ENCODE measurements at regions not wholly inside any gene's neighbourhood (a gene's known extent, or its start where the extent isn't known, plus 50 kb on each side); places are given as distances from the start of the nearest gene placed in this dataset.

DNA sequence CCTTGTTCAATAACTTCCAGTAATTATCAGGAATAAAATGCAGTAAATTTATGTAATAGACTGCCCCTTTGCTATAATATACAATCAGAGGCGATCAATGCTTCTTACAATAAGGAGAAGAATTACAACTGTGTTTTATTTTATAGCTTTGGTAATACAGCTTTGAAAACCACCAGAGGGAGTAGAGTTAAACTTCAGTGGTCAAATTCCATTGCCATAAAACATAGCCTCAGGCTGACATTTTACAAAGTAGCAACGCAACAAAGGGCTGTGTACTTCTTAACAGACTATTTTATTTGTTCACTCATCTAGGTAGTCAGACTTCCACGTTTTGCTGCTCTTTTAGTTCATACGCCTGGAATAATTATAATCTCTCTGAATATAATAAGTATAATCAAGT lies 58.5 kb downstream of the TEX13C start:
- CTCF ChIA-PET: no interaction called here
- no peak for DNase-seq (ENCODE audit: low read depth)
- no peaks in the 10 kb centered on the region for H3K36me3 ChIP-seq (ENCODE audit: control insufficient read depth, insufficient read depth, low read length)
- POLR2A ChIA-PET: no interaction called here
- no peaks in the 10 kb centered on the region for H3K27me3 ChIP-seq (ENCODE audit: control insufficient read depth, insufficient read depth, low read length)
- H3K4me3 ChIP-seq (ENCODE audit: low read depth, low read length): no peak overlapping the region
- TF ChIP-seq, protein P1, sequence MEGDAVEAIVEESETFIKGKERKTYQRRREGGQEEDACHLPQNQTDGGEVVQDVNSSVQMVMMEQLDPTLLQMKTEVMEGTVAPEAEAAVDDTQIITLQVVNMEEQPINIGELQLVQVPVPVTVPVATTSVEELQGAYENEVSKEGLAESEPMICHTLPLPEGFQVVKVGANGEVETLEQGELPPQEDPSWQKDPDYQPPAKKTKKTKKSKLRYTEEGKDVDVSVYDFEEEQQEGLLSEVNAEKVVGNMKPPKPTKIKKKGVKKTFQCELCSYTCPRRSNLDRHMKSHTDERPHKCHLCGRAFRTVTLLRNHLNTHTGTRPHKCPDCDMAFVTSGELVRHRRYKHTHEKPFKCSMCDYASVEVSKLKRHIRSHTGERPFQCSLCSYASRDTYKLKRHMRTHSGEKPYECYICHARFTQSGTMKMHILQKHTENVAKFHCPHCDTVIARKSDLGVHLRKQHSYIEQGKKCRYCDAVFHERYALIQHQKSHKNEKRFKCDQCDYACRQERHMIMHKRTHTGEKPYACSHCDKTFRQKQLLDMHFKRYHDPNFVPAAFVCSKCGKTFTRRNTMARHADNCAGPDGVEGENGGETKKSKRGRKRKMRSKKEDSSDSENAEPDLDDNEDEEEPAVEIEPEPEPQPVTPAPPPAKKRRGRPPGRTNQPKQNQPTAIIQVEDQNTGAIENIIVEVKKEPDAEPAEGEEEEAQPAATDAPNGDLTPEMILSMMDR (IDR thresholded peaks at IDR 0.05; ENCODE audit: insufficient read depth, low read depth, low read length): no peak

DNA sequence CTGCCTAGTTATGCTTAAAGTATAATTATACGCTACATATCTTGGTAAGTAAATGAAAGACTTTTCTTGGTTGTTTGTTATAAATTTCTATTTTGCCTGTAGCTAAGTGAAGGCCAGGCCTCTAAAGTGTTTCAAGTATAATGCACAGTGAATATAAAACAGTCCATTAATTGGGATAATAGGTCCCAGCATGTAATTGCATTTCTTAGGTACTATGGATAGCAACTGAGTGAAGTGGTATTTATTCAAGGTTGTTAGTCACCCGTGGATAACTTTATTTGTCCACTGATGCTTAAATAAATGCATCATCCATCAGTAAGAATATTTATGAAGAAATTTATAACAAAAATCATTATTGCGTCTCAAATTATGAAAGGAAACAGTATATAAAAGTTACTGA lies 59.1 kb downstream of the TEX13C start:
- TF ChIP-seq, protein P1 (IDR thresholded peaks at IDR 0.05; ENCODE audit: insufficient read depth, low read depth, low read length): no peak
- DNase-seq (ENCODE audit: low read depth): no peak
- ChIA-PET CTCF (no interaction called here), POLR2A (no interaction called here)
- Histone ChIP-seq H3K4me3 (ENCODE audit: low read depth, low read length) (no peak overlapping the region), H3K36me3 (ENCODE audit: control insufficient read depth, insufficient read depth, low read length) (no peaks in the 10 kb centered on the region), H3K27me3 (ENCODE audit: control insufficient read depth, insufficient read depth, low read length) (no peaks in the 10 kb centered on the region)

DNA sequence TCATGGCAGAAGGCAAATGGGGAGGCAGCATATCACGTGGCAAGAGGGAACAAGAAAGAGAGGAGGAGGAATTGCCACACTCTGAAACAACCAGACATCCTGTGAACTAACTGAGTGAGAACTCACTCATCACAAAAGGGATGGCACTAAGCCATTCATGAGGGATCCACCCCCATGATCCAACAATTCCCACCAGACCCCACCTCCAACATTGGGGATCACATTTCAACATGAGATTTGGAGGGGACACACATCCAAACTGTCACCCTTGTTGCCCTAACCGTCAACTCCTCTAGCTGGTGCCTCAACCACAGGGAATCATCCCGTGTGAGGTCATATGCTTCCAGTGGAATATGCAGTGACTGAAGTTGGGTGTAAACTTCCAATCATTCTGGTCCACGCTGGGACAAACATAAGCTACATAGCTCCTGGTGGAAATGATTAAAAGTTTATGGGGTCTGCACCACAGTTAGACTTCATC lies 62.5 kb downstream of the TEX13C start:
- CTCF ChIA-PET: no interaction called here
- Histone ChIP-seq H3K4me3 (ENCODE audit: low read depth, low read length) (no peak overlapping the region), H3K36me3 (ENCODE audit: control insufficient read depth, insufficient read depth, low read length) (no peaks in the 10 kb centered on the region), H3K27me3 (ENCODE audit: control insufficient read depth, insufficient read depth, low read length) (no peaks in the 10 kb centered on the region)
- POLR2A ChIA-PET: no interaction called here
- no peak for DNase-seq (ENCODE audit: low read depth)
- TF ChIP-seq, protein P1 (IDR thresholded peaks at IDR 0.05; ENCODE audit: insufficient read depth, low read depth, low read length): no peak

DNA sequence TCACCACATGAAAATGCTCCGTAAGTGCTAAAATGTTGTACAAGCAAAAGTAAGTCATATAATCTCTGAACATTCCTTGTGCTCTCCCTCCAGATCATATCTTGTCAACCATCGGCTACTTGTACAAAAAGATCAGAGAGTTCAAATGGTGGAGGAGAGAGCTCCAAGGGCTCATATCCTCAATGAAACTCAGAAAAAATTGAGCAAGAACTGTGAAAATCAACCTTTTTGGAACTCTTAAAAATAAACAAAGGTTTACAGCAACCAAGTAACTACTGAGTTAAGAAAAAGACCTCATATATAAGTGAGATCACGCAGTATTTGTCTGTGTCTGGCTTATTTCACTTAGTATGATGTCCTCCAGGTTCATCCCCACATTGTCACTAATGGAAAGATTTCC lies 63.2 kb downstream of the TEX13C start:
- no peak for DNase-seq (ENCODE audit: low read depth)
- ChIA-PET POLR2A (no interaction called here), CTCF (no interaction called here)
- TF ChIP-seq, protein P1 (IDR thresholded peaks at IDR 0.05; ENCODE audit: insufficient read depth, low read depth, low read length): no peak
- Histone ChIP-seq H3K4me3 (ENCODE audit: low read depth, low read length) (no peak overlapping the region), H3K27me3 (ENCODE audit: control insufficient read depth, insufficient read depth, low read length) (no peaks in the 10 kb centered on the region), H3K36me3 (ENCODE audit: control insufficient read depth, insufficient read depth, low read length) (no peaks in the 10 kb centered on the region)

DNA sequence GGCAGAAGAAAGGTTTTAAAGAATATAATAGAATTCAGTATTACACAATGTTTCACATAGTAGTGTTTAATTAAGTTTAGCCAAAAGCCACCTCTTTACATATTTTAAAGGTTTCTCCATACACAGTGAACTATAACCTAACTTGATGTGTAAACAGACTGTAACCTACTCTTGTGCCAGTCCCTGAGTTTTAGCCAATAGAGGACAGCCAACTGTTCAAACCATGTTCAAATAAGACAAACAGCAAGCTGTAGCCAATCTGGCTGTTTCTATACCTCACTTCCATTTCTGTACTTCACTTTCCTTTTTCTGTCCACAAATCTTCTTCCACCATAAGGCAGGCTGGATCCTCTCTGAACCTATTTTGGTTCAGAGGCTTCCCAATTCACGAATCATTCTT lies 65.2 kb downstream of the TEX13C start:
- H3K27me3 ChIP-seq (ENCODE audit: control insufficient read depth, insufficient read depth, low read length): no peaks in the 10 kb centered on the region
- DNase-seq (ENCODE audit: low read depth): no peak
- H3K36me3 ChIP-seq (ENCODE audit: control insufficient read depth, insufficient read depth, low read length): no peaks in the 10 kb centered on the region
- TF ChIP-seq, protein P1 (IDR thresholded peaks at IDR 0.05; ENCODE audit: insufficient read depth, low read depth, low read length): no peak
- no peak overlapping the region for H3K4me3 ChIP-seq (ENCODE audit: low read depth, low read length)
- CTCF ChIA-PET: no interaction called here
- POLR2A ChIA-PET: no interaction called here

Data from BJ (cell line).